ENCODE measurements at regions not wholly inside any gene's neighbourhood (a gene's known extent, or its start where the extent isn't known, plus 50 kb on each side); places are given as distances from the start of the nearest gene placed in this dataset.

DNA sequence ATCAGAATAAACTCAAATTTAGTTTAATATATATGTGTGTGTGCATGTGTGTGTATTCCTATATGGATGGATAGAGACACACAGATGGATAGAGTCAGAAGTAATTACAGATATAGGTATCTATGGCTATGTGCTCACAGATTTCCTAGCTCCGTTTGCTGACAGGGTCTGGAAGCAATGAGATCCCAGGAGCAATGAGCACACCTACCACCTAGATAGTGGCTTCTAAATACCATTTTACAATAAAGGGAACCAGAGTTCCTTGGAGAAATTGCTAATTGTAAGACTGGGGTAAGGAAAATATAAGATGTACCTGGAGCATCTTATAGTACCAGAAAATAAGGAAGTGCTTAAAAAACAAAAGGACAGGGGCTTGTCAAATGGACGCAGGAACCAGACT lies 196.2 kb upstream of the PRDM1 start:
- TF ChIP-seq, protein P1, sequence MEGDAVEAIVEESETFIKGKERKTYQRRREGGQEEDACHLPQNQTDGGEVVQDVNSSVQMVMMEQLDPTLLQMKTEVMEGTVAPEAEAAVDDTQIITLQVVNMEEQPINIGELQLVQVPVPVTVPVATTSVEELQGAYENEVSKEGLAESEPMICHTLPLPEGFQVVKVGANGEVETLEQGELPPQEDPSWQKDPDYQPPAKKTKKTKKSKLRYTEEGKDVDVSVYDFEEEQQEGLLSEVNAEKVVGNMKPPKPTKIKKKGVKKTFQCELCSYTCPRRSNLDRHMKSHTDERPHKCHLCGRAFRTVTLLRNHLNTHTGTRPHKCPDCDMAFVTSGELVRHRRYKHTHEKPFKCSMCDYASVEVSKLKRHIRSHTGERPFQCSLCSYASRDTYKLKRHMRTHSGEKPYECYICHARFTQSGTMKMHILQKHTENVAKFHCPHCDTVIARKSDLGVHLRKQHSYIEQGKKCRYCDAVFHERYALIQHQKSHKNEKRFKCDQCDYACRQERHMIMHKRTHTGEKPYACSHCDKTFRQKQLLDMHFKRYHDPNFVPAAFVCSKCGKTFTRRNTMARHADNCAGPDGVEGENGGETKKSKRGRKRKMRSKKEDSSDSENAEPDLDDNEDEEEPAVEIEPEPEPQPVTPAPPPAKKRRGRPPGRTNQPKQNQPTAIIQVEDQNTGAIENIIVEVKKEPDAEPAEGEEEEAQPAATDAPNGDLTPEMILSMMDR (IDR thresholded peaks at IDR 0.05) = no peak
- TF ChIP-seq POLR2A (IDR thresholded peaks at IDR 0.05) = no peak
